Stimulated activated CD8-positive, alpha-beta memory T cell treated with anti-CD3 and anti-CD28 coated beads, Interleukin-4, amount 100 ng/mL, for 48 hours (primary cell): ENCODE measurements at regions not wholly inside any gene's neighbourhood (a gene's known extent, or its start where the extent isn't known, plus 50 kb on each side); places are given as distances from the start of the nearest gene placed in this dataset.

Experiments
- DNase-seq: peaks from one replicate; pipeline ENCODE4 v3.0.0-alpha.2; 2020

GRCh38 chr2:240362826-240363745 is 72.4 kb upstream of the GPC1 start:
- DNase-seq: no peak

- no peak for DNase-seq
These were observed 71.5 kb upstream of the GPC1 start for GRCh38 chr2:240363746-240364581.

GRCh38 chr2:240364582-240364960 is 70.9 kb upstream of the GPC1 start:
- no peak for DNase-seq

- no peak for DNase-seq
These were observed 70.3 kb upstream of the GPC1 start for GRCh38 chr2:240364961-240365775.

GRCh38 chr2:240365971-240366471 is 69.4 kb upstream of the GPC1 start:
- no peak for DNase-seq

GRCh38 chr2:240366901-240367300 is 68.6 kb upstream of the GPC1 start:
- DNase-seq: no peak

- DNase-seq: no peak
These were observed 67.7 kb upstream of the GPC1 start for GRCh38 chr2:240367721-240368120.

GRCh38 chr2:240368781-240369331 is 66.6 kb upstream of the GPC1 start:
- no peak for DNase-seq

GRCh38 chr2:240369335-240369734 is 66.1 kb upstream of the GPC1 start:
- DNase-seq: no peak

GRCh38 chr2:240369801-240370585 is 65.5 kb upstream of the GPC1 start:
- no peak for DNase-seq

- DNase-seq: no peak
These were observed 64.1 kb upstream of the GPC1 start for GRCh38 chr2:240371129-240372000.

GRCh38 chr2:240372101-240372500 is 63.4 kb upstream of the GPC1 start:
- DNase-seq: no peak

GRCh38 chr2:240373289-240373885 is 62.1 kb upstream of the GPC1 start:
- DNase-seq: no peak

- no peak for DNase-seq
These were observed 61.2 kb upstream of the GPC1 start for GRCh38 chr2:240374085-240374907.

- DNase-seq: no peak
These were observed 60.3 kb upstream of the GPC1 start for GRCh38 chr2:240375024-240375645.

GRCh38 chr2:240376739-240377138 is 58.7 kb upstream of the GPC1 start:
- no peak for DNase-seq

GRCh38 chr2:240377366-240377765 is 58.1 kb upstream of the GPC1 start:
- DNase-seq: no peak

GRCh38 chr2:240379089-240379636 is 56.3 kb upstream of the GPC1 start:
- no peak for DNase-seq
